ENCODE measurements at regions not wholly inside any gene's neighbourhood (a gene's known extent, or its start where the extent isn't known, plus 50 kb on each side); places are given as distances from the start of the nearest gene placed in this dataset.

- CTCF ChIA-PET = no interaction called here
- no peak overlapping the region for H3K4ac ChIP-seq (ENCODE audit: low read depth, low read length)
- no peaks in the 10 kb centered on the region for H3K9me1 ChIP-seq (ENCODE audit: insufficient read depth, low read length)
- TF ChIP-seq RAD21 (IDR thresholded peaks at IDR 0.05; ENCODE audit: low read length) (no peak), USF2 (IDR thresholded peaks at IDR 0.05; ENCODE audit: low read depth, low read length) (no peak), POLR2A (IDR thresholded peaks at IDR 0.05; ENCODE audit: low read depth, low read length) (no peak), CHD1 (IDR thresholded peaks at IDR 0.05; ENCODE audit: low read depth, low read length) (no peak), CEBPB (IDR thresholded peaks at IDR 0.05; ENCODE audit: low read depth, low read length) (no peak), NFE2L2 (IDR thresholded peaks at IDR 0.05; ENCODE audit: low read depth, low read length) (no peak), MAFK (IDR thresholded peaks at IDR 0.05; ENCODE audit: low read depth, low read length) (no peak), RFX5 (IDR thresholded peaks at IDR 0.05; ENCODE audit: low read depth, low read length) (no peak), FOS (IDR thresholded peaks at IDR 0.05; ENCODE audit: low read depth, low read length) (no peak), BHLHE40 (IDR thresholded peaks at IDR 0.05; ENCODE audit: low read depth, low read length) (no peak), ELK1 (IDR thresholded peaks at IDR 0.05; ENCODE audit: borderline replicate concordance, low read depth, low read length) (no peak), MAZ (IDR thresholded peaks at IDR 0.05; ENCODE audit: borderline replicate concordance, low read depth, low read length) (no peak), SMC3 (IDR thresholded peaks at IDR 0.05; ENCODE audit: low read depth, low read length) (no peak), MXI1 (IDR thresholded peaks at IDR 0.05; ENCODE audit: borderline replicate concordance, low read depth, low read length) (no peak), RCOR1 (IDR thresholded peaks at IDR 0.05; ENCODE audit: insufficient replicate concordance, low read length) (no peak)
- TF ChIP-seq, protein P1, sequence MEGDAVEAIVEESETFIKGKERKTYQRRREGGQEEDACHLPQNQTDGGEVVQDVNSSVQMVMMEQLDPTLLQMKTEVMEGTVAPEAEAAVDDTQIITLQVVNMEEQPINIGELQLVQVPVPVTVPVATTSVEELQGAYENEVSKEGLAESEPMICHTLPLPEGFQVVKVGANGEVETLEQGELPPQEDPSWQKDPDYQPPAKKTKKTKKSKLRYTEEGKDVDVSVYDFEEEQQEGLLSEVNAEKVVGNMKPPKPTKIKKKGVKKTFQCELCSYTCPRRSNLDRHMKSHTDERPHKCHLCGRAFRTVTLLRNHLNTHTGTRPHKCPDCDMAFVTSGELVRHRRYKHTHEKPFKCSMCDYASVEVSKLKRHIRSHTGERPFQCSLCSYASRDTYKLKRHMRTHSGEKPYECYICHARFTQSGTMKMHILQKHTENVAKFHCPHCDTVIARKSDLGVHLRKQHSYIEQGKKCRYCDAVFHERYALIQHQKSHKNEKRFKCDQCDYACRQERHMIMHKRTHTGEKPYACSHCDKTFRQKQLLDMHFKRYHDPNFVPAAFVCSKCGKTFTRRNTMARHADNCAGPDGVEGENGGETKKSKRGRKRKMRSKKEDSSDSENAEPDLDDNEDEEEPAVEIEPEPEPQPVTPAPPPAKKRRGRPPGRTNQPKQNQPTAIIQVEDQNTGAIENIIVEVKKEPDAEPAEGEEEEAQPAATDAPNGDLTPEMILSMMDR (conservative IDR thresholded peaks at IDR 0.05; ENCODE audit: low read depth, low read length) = no peak
- H2BK5ac ChIP-seq (ENCODE audit: low read depth, low read length, poor library complexity, severe bottlenecking) = no peak overlapping the region
- H4K91ac ChIP-seq (ENCODE audit: insufficient read depth, low read depth, low read length) = no peak overlapping the region
- H3K4me2 ChIP-seq (ENCODE audit: low read depth, low read length) = no peak overlapping the region
- dilution Hi-C loops (cut with HindIII; ENCODE audit: low sequenced_read_pairs, unreplicated experiment) (no loop called here), intact Hi-C loops (cut with micrococcal nuclease) (no loop called here), in situ Hi-C loops (cut with MboI; ENCODE audit: low sequenced_read_pairs) (no loop called here)
- H3K36me3 ChIP-seq (ENCODE audit: control insufficient read depth, insufficient read depth, low read length) = no peaks in the 10 kb centered on the region
- no peak overlapping the region for H3K27ac ChIP-seq (ENCODE audit: insufficient read depth, low read length)
- H2AFZ ChIP-seq (replicated peaks; ENCODE audit: low read length, poor library complexity) = no peak overlapping the region
- no peaks in the 10 kb centered on the region for H3K27me3 ChIP-seq (ENCODE audit: control insufficient read depth, insufficient read depth, low read length)
- no peak for DNase-seq
- H3K9ac ChIP-seq (ENCODE audit: low read depth, low read length) = no peak overlapping the region
- no peak overlapping the region for H2BK15ac ChIP-seq (ENCODE audit: low read depth, low read length)
- H2AK9ac ChIP-seq (replicated peaks; ENCODE audit: low read depth, low read length, poor library complexity) = no peak overlapping the region
- no peaks in the 10 kb centered on the region for H3K79me1 ChIP-seq (ENCODE audit: low read depth in 1 of 2, low read length in 2 of 2)
- no peak overlapping the region for H2BK20ac ChIP-seq (ENCODE audit: low read depth, low read length)
- H3K9me3 ChIP-seq (ENCODE audit: control insufficient read depth, insufficient read depth, low read length) = no peaks in the 10 kb centered on the region
- H2AK5ac ChIP-seq (ENCODE audit: low read depth, low read length) = no peak overlapping the region
- H3K4me1 ChIP-seq (ENCODE audit: control insufficient read depth, insufficient read depth, low read length) = peaks cover 1% of the 10 kb centered on the region; the same call in 1 of the 2 replicates
- no TSS peak for BruUV-seq (replicated peaks)
- H4K5ac ChIP-seq (ENCODE audit: low read depth, low read length) = no peak overlapping the region
- no peak for ATAC-seq (ENCODE audit: low read depth)
- POLR2A ChIA-PET (ENCODE audit: unreplicated experiment) = no interaction called here
- WGBS, 2 experiments (ENCODE audit: extremely low coverage in 2 of 2, insufficient read length in 1 of 2) = no CpG with 5 or more reads among the region's 2 CpGs
- no peak overlapping the region for H3K4me3 ChIP-seq (ENCODE audit: insufficient read depth, low read depth, low read length)
- H3K23ac ChIP-seq (ENCODE audit: low read depth, low read length) = no peak overlapping the region
- H3K14ac ChIP-seq (replicated peaks; ENCODE audit: low read depth, low read length) = no peak overlapping the region
- no peak overlapping the region for H3K56ac ChIP-seq (ENCODE audit: extremely low read depth, insufficient read depth, low read length)
- H4K20me1 ChIP-seq (ENCODE audit: insufficient read depth, low read length) = no peaks in the 10 kb centered on the region
- no peak overlapping the region for H2BK120ac ChIP-seq (ENCODE audit: low read depth, low read length)
- no peak overlapping the region for H3K18ac ChIP-seq (ENCODE audit: low read depth, low read length)
- no peak overlapping the region for H4K8ac ChIP-seq (ENCODE audit: low read depth in 2 of 2, low read length in 2 of 2)
Observed at GRCh38 chr11:104340590-104340989, 176.6 kb upstream of the PDGFD start.

All from IMR-90 (cell line).